SW480 (cell line): ENCODE measurements at regions not wholly inside any gene's neighbourhood (a gene's known extent, or its start where the extent isn't known, plus 50 kb on each side); places are given as distances from the start of the nearest gene placed in this dataset.

Source experiments
- DNase-seq: peaks from one replicate; pipeline ENCODE4 v3.0.0-alpha.2; 2016; ENCODE audit warnings: low spot score

- no peak for DNase-seq
Measured at GRCh38 chr2:181152226-181152625, 171.8 kb downstream of the UBE2E3 start.

GRCh38 chr2:181152701-181153100, 172.3 kb downstream of the UBE2E3 start:
- no peak for DNase-seq

GRCh38 chr2:181153886-181154285, 173.5 kb downstream of the UBE2E3 start:
- no peak for DNase-seq

GRCh38 chr2:181157326-181157725, 176.9 kb downstream of the UBE2E3 start:
- DNase-seq = no peak

GRCh38 chr2:181158427-181158826, 178.0 kb downstream of the UBE2E3 start:
- DNase-seq = peak; percentile 1

- no peak for DNase-seq
Measured at GRCh38 chr2:181161615-181162014, 181.2 kb downstream of the UBE2E3 start.

- DNase-seq = no peak
Measured at GRCh38 chr2:181163139-181163538, 182.7 kb downstream of the UBE2E3 start.

- no peak for DNase-seq
Measured at GRCh38 chr2:181163691-181164090, 183.3 kb downstream of the UBE2E3 start.

GRCh38 chr2:181164699-181165098, 184.3 kb downstream of the UBE2E3 start:
- DNase-seq = no peak

- no peak for DNase-seq
Measured at GRCh38 chr2:181165199-181165868, 184.9 kb downstream of the UBE2E3 start.

GRCh38 chr2:181169503-181169902, 189.1 kb downstream of the UBE2E3 start:
- DNase-seq = no peak

- DNase-seq = no peak
Measured at GRCh38 chr2:181170256-181170655, 189.9 kb downstream of the UBE2E3 start.

GRCh38 chr2:181172676-181173075, 192.3 kb downstream of the UBE2E3 start:
- no peak for DNase-seq

GRCh38 chr2:181174611-181175580, 194.5 kb downstream of the UBE2E3 start:
- no peak for DNase-seq

- DNase-seq = no peak
Measured at GRCh38 chr2:181176540-181176939, 196.1 kb downstream of the UBE2E3 start.

GRCh38 chr2:181177376-181177775, 197.0 kb downstream of the UBE2E3 start:
- DNase-seq = no peak

GRCh38 chr2:181178130-181178529, 197.7 kb downstream of the UBE2E3 start:
- DNase-seq = no peak

GRCh38 chr2:181178823-181179412, 198.5 kb downstream of the UBE2E3 start:
- no peak for DNase-seq

GRCh38 chr2:181183878-181184542, 203.6 kb downstream of the UBE2E3 start:
- no peak for DNase-seq

GRCh38 chr2:181185421-181185820, 205.0 kb downstream of the UBE2E3 start:
- no peak for DNase-seq

GRCh38 chr2:181185948-181186347, 205.5 kb downstream of the UBE2E3 start:
- no peak for DNase-seq

- no peak for DNase-seq
Measured at GRCh38 chr2:181188605-181189004, 208.2 kb downstream of the UBE2E3 start.
